Endodermal cell (in vitro differentiated cells): ENCODE measurements at regions not wholly inside any gene's neighbourhood (a gene's known extent, or its start where the extent isn't known, plus 50 kb on each side); places are given as distances from the start of the nearest gene placed in this dataset.
"Not testable (repeated sequence)": the region's sequence is repeated elsewhere in the genome, so short reads cannot be mapped to it uniquely, and the experiment has no call there.

Experiments used
- DNase-seq: peaks from one replicate; pipeline ENCODE4 v3.0.0-alpha.2; 2017
- H3K27ac ChIP-seq: 2 replicates; pipeline ENCODE4 v1.5.1; 2013; ENCODE audit warnings: mild to moderate bottlenecking, low read depth, low read length, moderate library complexity
- H3K27me3 ChIP-seq: 2 replicates; pipeline ENCODE4 v1.6.1; 2013; ENCODE audit warnings: mild to moderate bottlenecking, low read length, moderate library complexity; ENCODE audit not compliant: insufficient read depth, control insufficient read depth, poor library complexity, severe bottlenecking
- H3K36me3 ChIP-seq: 2 replicates; pipeline ENCODE4 v1.7.0; 2013; ENCODE audit warnings: mild to moderate bottlenecking, low read length, moderate library complexity; ENCODE audit not compliant: control insufficient read depth, insufficient read depth
- H3K4me1 ChIP-seq: one replicate; pipeline ENCODE4 v1.7.0; 2013; ENCODE audit warnings: low read length; ENCODE audit not compliant: control insufficient read depth, insufficient read depth
- H3K4me3 ChIP-seq: 2 replicates; pipeline ENCODE4 v1.5.1; 2013; ENCODE audit warnings: mild to moderate bottlenecking, low read length, moderate library complexity
- H3K9ac ChIP-seq: 2 replicates; pipeline ENCODE4 v1.6.1; 2013; ENCODE audit warnings: mild to moderate bottlenecking, low read length, moderate library complexity; ENCODE audit not compliant: poor library complexity, severe bottlenecking; ENCODE audit errors: extremely low read depth
- H3K9me3 ChIP-seq: 2 replicates; pipeline ENCODE4 v1.6.1; 2013; ENCODE audit warnings: mild to moderate bottlenecking, low read length, moderate library complexity; ENCODE audit not compliant: control insufficient read depth
- H3K27ac Mint-ChIP-seq: 2 replicates; pipeline ENCODE4 v1.8.0; 2020; ENCODE audit warnings: mixed read lengths
- H3K27me3 Mint-ChIP-seq: 2 replicates; pipeline ENCODE4 v1.8.0; 2021; ENCODE audit warnings: mild to moderate bottlenecking, mixed read lengths; ENCODE audit not compliant: insufficient read depth
- H3K36me3 Mint-ChIP-seq: 2 replicates; pipeline ENCODE4 v1.8.0; 2020; ENCODE audit warnings: low read depth, mixed read lengths
- H3K4me1 Mint-ChIP-seq: 2 replicates; pipeline ENCODE4 v1.8.0; 2020; ENCODE audit warnings: mixed read lengths
- H3K4me3 Mint-ChIP-seq: 2 replicates; pipeline ENCODE4 v1.8.0; 2020; ENCODE audit warnings: mild to moderate bottlenecking, moderate library complexity, mixed read lengths
- H3K9me3 Mint-ChIP-seq: 2 replicates; pipeline ENCODE4 v1.8.0; 2020; ENCODE audit warnings: mild to moderate bottlenecking, mixed read lengths
- WGBS, 2 experiments: methylation state at CpG; one replicate each; pipeline versions ENCODE4 v1.1.5 to v1.1.7; 2013; ENCODE audit warnings: missing lambda C conversion rate in 2 of 2, mixed read lengths in 1 of 2; ENCODE audit not compliant: insufficient coverage in 1 of 2, insufficient read length in 1 of 2; 5-methylcytosine and 5-hydroxymethylcytosine counted together

DNA sequence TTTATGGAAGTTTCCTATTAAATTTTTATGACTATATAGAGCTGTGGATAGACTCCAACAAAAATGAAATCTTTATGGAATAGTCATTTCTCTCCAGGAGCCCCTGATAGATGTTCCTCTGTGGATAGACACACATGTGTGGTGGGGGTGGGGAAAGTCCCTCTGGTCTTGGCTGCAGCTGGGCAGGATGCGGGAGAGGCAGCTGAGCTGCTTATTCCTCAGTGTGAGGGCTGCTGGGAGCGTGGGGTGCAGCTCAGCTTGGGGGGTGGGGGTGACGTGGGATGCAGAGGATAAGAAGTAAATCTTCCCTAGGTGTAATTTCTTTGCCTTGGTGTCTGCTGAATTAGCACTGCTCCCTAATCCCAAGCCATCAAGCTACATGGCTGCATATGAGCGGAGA, 192.8 kb upstream of the PLGLB2 start:
- H3K9ac ChIP-seq, H3K4me1 Mint-ChIP-seq, H3K4me3 ChIP-seq, DNase-seq, H3K27ac Mint-ChIP-seq, H3K36me3 ChIP-seq, H3K9me3 Mint-ChIP-seq, H3K27ac ChIP-seq, H3K27me3 ChIP-seq, H3K4me3 Mint-ChIP-seq, H3K4me1 ChIP-seq, H3K36me3 Mint-ChIP-seq, H3K9me3 ChIP-seq, H3K27me3 Mint-ChIP-seq: not testable (repeated sequence)
- WGBS, 2 experiments: no CpG with 5 or more reads among the region's 4 CpGs

DNA sequence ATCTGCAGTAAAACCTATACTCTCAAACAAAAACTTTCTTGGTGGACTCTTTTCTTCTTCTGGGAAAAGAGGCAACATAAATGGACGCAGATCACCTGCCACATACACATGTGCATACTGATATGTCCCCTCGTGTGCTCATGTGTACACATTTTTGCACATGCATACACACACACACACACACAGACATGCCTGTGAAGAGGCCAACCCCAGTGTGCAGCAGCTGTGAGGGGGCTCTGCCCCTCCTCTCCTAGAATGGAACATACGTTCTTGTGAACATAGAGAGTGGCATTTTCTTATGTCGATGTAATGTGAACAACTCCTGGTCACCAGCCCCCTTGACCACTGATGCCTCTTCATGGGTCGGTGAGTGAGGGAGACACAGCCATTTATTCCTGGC, 188.9 kb upstream of the PLGLB2 start:
- not testable (repeated sequence) for H3K4me1 ChIP-seq, H3K27me3 ChIP-seq, H3K36me3 Mint-ChIP-seq, H3K9ac ChIP-seq, H3K36me3 ChIP-seq, H3K27me3 Mint-ChIP-seq, H3K4me3 ChIP-seq, H3K9me3 ChIP-seq, H3K4me1 Mint-ChIP-seq, H3K27ac Mint-ChIP-seq, H3K4me3 Mint-ChIP-seq, DNase-seq, H3K9me3 Mint-ChIP-seq, H3K27ac ChIP-seq
- no CpG with 5 or more reads among the region's 5 CpGs for WGBS, 2 experiments

DNA sequence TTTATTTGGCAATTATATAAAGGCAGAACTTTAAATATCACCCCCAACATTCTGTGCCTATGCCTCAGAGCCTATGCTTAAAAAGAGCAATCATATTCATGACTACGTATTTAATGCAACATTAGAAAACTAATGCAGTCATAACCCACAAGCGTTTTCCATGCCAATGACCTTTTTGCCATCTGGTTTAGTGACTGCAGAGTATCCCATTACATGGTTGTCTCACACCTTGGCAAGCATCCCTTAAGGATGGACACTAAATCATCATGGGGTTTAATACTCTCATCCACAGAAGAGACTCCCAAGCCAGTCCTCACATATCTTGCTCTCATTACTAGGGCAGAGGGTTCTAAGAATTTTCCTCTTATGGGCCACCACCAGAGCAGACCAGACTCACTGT, 188.2 kb upstream of the PLGLB2 start:
- not testable (repeated sequence) for H3K4me1 ChIP-seq, H3K27ac ChIP-seq, H3K4me3 ChIP-seq, DNase-seq, H3K27me3 Mint-ChIP-seq, H3K4me1 Mint-ChIP-seq, H3K9me3 ChIP-seq, H3K9me3 Mint-ChIP-seq, H3K9ac ChIP-seq, H3K4me3 Mint-ChIP-seq, H3K36me3 ChIP-seq, H3K27ac Mint-ChIP-seq, H3K36me3 Mint-ChIP-seq, H3K27me3 ChIP-seq
- no CpG with 5 or more reads among the region's 2 CpGs for WGBS, 2 experiments

- not testable (repeated sequence) for H3K4me1 Mint-ChIP-seq, H3K4me1 ChIP-seq, H3K27ac ChIP-seq, H3K9ac ChIP-seq, H3K4me3 Mint-ChIP-seq, H3K27ac Mint-ChIP-seq, H3K9me3 ChIP-seq, H3K36me3 ChIP-seq, DNase-seq, H3K27me3 ChIP-seq, H3K9me3 Mint-ChIP-seq, H3K27me3 Mint-ChIP-seq, H3K4me3 ChIP-seq, H3K36me3 Mint-ChIP-seq
- WGBS, 2 experiments: 92 to 100% methylated on average over 1 of the region's 3 CpGs
Observed at GRCh38 chr2:87565116-87565515, 182.8 kb upstream of the PLGLB2 start.

DNA sequence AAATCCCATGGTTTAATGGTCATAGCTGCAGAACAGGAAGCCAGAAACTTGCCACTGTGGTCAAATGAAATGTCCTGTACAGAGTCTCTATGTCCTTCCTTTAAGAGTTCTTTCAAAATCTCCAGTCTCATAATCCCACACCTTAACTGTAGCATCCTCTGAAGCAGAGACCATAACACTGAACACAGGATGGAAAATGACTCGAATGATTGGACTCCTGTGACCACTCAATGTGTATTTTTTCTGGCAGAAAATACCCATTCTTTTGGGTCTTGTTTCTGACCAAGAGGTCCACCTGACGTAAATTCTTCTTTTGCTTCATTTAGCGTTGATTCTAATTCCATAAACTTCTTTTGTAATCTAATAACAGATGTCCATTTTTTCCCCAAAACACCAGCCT, 181.4 kb upstream of the PLGLB2 start:
- H3K4me3 Mint-ChIP-seq, DNase-seq, H3K4me1 ChIP-seq, H3K27ac Mint-ChIP-seq, H3K36me3 Mint-ChIP-seq, H3K27me3 Mint-ChIP-seq, H3K9me3 Mint-ChIP-seq, H3K9me3 ChIP-seq, H3K9ac ChIP-seq, H3K4me1 Mint-ChIP-seq, H3K4me3 ChIP-seq, H3K36me3 ChIP-seq, H3K27ac ChIP-seq, H3K27me3 ChIP-seq: not testable (repeated sequence)
- 90 to 95% methylated on average over 3 of the region's 3 CpGs for WGBS, 2 experiments

DNA sequence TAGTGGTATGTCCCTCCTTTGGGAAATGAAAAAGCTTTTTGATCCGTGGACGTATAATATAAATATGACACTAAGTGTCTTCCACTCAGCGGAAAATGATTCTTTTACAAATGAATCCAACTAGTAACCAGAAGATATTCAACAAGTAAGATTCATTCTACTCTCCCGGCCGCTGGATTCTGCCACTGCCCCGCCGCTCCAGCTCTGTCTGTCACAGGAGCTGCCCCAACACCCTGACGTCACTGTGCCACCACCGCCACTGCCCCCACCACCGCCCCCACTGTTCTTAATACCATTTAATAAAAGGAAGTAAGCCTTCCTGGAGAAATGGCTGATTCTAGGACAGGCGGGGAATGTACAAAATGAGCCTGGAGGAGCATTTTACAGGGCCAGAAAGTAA, 180.8 kb upstream of the PLGLB2 start:
- H3K36me3 ChIP-seq, H3K27ac Mint-ChIP-seq: not testable (repeated sequence)

DNA sequence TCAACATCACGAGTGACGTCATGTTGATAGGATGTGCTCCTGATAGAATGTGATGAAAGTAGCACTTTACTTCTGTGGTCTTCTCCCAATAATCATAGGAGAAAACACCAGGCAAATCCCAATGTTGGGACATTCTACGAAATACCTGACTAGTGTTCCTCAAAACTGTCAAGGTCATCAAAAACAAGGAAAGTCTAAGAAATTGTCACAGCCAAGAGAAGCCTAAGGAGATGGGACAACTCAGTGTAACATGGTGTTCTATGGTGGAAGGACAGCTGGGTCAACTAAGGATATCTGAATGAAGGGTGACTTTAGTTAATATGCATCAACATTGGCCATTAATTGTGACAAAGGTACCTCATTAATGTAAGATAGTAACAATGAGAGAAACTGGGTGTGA, 180.0 kb upstream of the PLGLB2 start:
- not testable (repeated sequence) for H3K4me3 Mint-ChIP-seq, H3K27ac ChIP-seq, H3K36me3 Mint-ChIP-seq, H3K9ac ChIP-seq, DNase-seq, H3K27ac Mint-ChIP-seq, H3K9me3 Mint-ChIP-seq, H3K9me3 ChIP-seq, H3K4me1 ChIP-seq, H3K4me3 ChIP-seq, H3K27me3 Mint-ChIP-seq, H3K4me1 Mint-ChIP-seq, H3K27me3 ChIP-seq, H3K36me3 ChIP-seq
- no CpG with 5 or more reads among the region's 3 CpGs for WGBS, 2 experiments

More for the DNA sequence above, 180.8 kb upstream of the PLGLB2 start:
- H3K27me3 Mint-ChIP-seq, H3K4me1 Mint-ChIP-seq, H3K27ac ChIP-seq, H3K4me3 ChIP-seq, H3K9me3 ChIP-seq, DNase-seq, H3K9ac ChIP-seq, H3K4me1 ChIP-seq, H3K9me3 Mint-ChIP-seq, H3K4me3 Mint-ChIP-seq, H3K36me3 Mint-ChIP-seq, H3K27me3 ChIP-seq: not testable (repeated sequence)
- WGBS, 2 experiments: no CpG with 5 or more reads among the region's 11 CpGs
